BLaER1 (cell line): ENCODE measurements at regions not wholly inside any gene's neighbourhood (a gene's known extent, or its start where the extent isn't known, plus 50 kb on each side); places are given as distances from the start of the nearest gene placed in this dataset.
"Not testable (repeated sequence)": the region's sequence is repeated elsewhere in the genome, so short reads cannot be mapped to it uniquely, and the experiment has no call there.

Source experiments
- H3K27ac ChIP-seq: shearing (Covaris generic); formaldehyde crosslinking; 2 replicates; pipeline ENCODE4 v1.8.1; 2022
- H3K27me3 ChIP-seq: shearing (Covaris generic); formaldehyde crosslinking; 2 replicates; pipeline ENCODE4 v1.8.1; 2022
- H3K36me3 ChIP-seq: shearing (Covaris generic); formaldehyde crosslinking; 2 replicates; pipeline ENCODE4 v1.8.1; 2022
- H3K4me1 ChIP-seq: shearing (Covaris generic); formaldehyde crosslinking; 2 replicates; pipeline ENCODE4 v1.8.1; 2022
- H3K4me2 ChIP-seq: shearing (Covaris generic); formaldehyde crosslinking; 2 replicates; pipeline ENCODE4 v1.8.1; 2022
- H3K4me3 ChIP-seq: shearing (Covaris generic); formaldehyde crosslinking; 2 replicates; pipeline ENCODE4 v1.8.1; 2022
- H3K9ac ChIP-seq: shearing (Covaris generic); formaldehyde crosslinking; 2 replicates; pipeline ENCODE4 v1.8.1; 2022
- H3K9me3 ChIP-seq: shearing (Covaris generic); formaldehyde crosslinking; 2 replicates; pipeline ENCODE4 v1.8.1; 2022
- H4K20me1 ChIP-seq: shearing (Covaris generic); formaldehyde crosslinking; 2 replicates; pipeline ENCODE4 v1.8.1; 2022
- Cebpa-rat ChIP-seq: shearing (Covaris generic); IDR thresholded peaks from 2 replicates; pipeline ENCODE4 v1.8.1; 2022

DNA sequence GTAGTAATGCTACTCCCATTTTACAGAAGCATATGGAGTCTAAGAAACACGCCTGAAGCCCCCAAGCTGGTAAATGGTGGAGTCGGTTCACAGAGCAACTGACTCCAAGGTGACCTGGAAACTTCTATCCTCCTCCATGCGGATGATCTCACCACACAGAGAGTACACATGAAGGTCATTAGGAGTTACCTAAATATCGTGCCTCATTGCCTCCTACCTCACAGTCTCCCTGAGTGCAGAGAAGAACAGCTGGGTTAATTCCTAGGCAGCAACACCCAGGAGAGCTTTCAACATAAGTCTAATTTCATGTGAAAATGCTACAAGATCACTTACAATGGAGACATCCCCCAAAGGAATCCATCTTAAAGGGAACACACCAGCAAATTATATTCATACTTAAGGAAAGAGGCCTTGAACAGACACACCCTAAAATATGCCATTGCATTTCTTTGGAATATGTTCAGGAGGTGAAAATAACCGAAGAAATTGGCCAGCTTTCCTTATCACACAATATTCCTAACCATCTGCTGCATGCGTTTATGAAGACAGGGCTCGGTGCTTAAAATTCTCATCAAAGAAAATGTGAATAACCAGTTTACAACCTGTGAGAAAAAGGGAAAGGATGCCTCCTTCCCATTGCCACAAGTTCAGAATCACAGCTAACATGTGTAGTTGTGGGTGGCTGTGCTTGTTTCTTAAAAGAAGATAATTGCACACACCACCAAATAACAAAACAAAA lies 203.6 kb upstream of the NBEA start:
- no peak overlapping the region for H3K9ac ChIP-seq
- no peaks in the 10 kb centered on the region for H3K36me3 ChIP-seq
- H4K20me1 ChIP-seq, result no peaks in the 10 kb centered on the region
- H3K27me3 ChIP-seq, result no peaks in the 10 kb centered on the region
- no peak overlapping the region for H3K4me3 ChIP-seq
- H3K9me3 ChIP-seq, result no peaks in the 10 kb centered on the region
- TF ChIP-seq Cebpa-rat, result no peak
- no peak overlapping the region for H3K27ac ChIP-seq
- no peak overlapping the region for H3K4me2 ChIP-seq
- H3K4me1 ChIP-seq, result no peaks in the 10 kb centered on the region

DNA sequence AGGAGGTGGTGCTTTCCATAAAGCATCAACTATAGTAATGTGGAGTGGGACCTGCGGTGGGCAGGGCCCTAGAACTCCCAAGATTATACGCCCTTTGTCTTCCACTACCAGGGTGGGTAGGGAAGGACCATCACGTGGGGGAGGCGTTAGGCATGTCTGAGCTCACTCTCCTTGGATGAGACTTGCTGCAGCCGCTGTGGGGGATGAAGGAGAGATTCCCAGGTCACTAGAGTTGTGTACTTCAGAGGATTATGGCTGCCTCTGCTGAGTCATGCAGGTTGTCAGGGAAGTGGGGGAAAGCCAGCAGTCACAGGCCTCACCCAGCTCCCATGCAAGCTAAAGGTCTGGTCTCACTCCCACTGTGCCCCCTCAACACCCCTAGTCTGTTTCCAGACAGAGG lies 195.0 kb upstream of the NBEA start:
- peak overlapping the region; percentile 71 for H3K4me2 ChIP-seq
- H3K9me3 ChIP-seq, result peaks cover 20% of the 10 kb centered on the region
- not testable (repeated sequence) for H3K27me3 ChIP-seq, H4K20me1 ChIP-seq, H3K36me3 ChIP-seq, H3K9ac ChIP-seq
- 0 out of 2 replicates have a peak overlapping the region, but pooled peaks have one; percentile 23 for H3K4me3 ChIP-seq
- H3K27ac ChIP-seq, result peak overlapping the region; percentile 73
- peaks cover 47% of the 10 kb centered on the region for H3K4me1 ChIP-seq

DNA sequence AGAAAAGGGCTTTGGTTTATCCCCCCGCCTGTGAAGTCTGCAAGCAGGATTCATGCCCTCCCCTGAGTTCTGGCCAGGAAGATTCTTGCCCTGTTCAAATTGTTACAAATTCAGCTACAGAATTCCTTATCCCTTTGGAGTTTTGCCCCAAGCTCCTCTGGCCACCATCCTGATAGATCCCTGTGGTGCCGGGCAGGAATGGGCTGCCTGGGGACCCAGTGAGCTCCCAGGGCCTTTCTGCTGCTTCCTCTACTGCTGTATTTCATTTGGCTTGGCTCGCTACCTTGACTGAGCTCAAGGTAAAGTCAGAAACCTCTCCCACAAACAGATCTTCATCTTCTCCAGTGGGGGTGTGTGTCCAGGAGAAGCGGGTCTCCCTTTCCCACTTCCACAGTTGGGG lies 194.6 kb upstream of the NBEA start:
- H3K9me3 ChIP-seq, result peaks cover 20% of the 10 kb centered on the region
- H3K27ac ChIP-seq, result peak overlapping the region; percentile 73
- no peaks in the 10 kb centered on the region for H3K36me3 ChIP-seq
- peaks cover 48% of the 10 kb centered on the region for H3K4me1 ChIP-seq
- H3K9ac ChIP-seq, result no peak overlapping the region
- peak overlapping the region; percentile 71 for H3K4me2 ChIP-seq
- H4K20me1 ChIP-seq, result no peaks in the 10 kb centered on the region
- H3K4me3 ChIP-seq, result peak overlapping the region; percentile 23; the same call in 1 of the 2 replicates
- no peak for TF ChIP-seq Cebpa-rat
- H3K27me3 ChIP-seq, result no peaks in the 10 kb centered on the region

DNA sequence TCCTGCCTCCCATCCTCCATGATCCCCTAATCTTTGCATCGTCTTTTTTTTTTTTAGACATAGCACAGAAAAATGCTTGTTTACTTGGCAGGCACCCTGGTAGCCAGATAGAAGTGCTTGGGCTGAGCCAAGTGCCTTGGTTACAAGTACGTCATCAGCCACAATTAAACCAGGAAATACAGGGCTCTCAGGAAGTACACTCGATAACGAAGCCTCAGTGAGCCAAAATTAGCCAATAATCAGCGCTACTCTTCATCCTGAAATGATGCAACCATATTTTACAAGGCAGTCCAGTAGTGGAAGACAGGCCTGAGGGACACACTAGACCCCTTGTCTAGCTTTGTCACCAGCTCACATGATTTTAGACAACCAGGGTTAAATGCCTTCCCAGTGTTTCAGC lies 194.0 kb upstream of the NBEA start:
- Histone ChIP-seq H3K27ac (peak overlapping the region; percentile 73), H3K36me3 (no peaks in the 10 kb centered on the region), H3K27me3 (no peaks in the 10 kb centered on the region), H4K20me1 (no peaks in the 10 kb centered on the region), H3K4me1 (peaks cover 48% of the 10 kb centered on the region), H3K4me3 (peak overlapping the region; percentile 23; the same call in 1 of the 2 replicates), H3K9ac (no peak overlapping the region), H3K9me3 (peaks cover 21% of the 10 kb centered on the region), H3K4me2 (peak overlapping the region; percentile 71)
- TF ChIP-seq Cebpa-rat, result peak; percentile 66

DNA sequence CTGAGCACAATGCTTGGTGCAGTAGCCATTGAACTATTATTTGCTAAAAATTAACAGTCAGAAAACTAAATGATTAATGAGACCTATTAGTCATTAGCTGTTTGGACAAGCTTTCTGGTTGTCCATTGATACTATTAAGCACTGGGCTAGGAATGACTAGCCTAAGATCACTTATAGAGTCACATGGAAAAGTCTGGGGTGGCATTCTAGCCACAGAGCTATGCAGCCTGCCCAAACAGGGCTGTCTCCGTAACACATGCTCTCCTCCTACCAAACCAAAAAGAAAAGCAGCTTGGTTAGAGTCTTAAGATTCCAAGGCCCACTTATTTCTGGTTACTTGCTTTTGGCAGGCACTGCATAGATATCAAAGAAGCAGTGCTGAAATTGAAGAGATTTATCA lies 193.5 kb upstream of the NBEA start:
- Histone ChIP-seq H3K4me3 (peak overlapping the region; percentile 23; the same call in 1 of the 2 replicates), H3K4me2 (peak overlapping the region; percentile 71), H3K27me3 (no peaks in the 10 kb centered on the region), H3K9ac (no peak overlapping the region), H3K4me1 (peaks cover 48% of the 10 kb centered on the region), H4K20me1 (no peaks in the 10 kb centered on the region), H3K9me3 (peaks cover 26% of the 10 kb centered on the region), H3K27ac (peak overlapping the region; percentile 73), H3K36me3 (no peaks in the 10 kb centered on the region)
- no peak for TF ChIP-seq Cebpa-rat

DNA sequence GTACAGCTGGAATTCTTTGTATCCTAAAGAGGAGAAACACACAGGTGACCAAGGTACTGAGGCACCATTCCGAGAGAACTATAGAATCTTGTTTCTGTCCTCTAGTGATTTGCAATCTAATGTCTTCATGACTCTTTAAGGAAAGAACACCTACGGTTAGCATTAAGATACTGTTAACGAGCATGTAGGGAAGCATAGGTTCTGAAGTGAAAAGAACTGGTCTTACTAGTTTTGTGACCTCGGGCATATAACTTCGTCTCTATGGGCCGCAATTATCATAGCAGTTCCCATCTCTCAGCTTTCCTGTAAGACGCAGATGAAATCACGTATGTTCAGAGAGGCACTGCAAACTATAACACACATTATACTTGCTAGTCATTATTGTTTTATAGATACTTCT lies 193.0 kb upstream of the NBEA start:
- no peak overlapping the region for H3K9ac ChIP-seq
- no peak overlapping the region for H3K4me2 ChIP-seq

DNA sequence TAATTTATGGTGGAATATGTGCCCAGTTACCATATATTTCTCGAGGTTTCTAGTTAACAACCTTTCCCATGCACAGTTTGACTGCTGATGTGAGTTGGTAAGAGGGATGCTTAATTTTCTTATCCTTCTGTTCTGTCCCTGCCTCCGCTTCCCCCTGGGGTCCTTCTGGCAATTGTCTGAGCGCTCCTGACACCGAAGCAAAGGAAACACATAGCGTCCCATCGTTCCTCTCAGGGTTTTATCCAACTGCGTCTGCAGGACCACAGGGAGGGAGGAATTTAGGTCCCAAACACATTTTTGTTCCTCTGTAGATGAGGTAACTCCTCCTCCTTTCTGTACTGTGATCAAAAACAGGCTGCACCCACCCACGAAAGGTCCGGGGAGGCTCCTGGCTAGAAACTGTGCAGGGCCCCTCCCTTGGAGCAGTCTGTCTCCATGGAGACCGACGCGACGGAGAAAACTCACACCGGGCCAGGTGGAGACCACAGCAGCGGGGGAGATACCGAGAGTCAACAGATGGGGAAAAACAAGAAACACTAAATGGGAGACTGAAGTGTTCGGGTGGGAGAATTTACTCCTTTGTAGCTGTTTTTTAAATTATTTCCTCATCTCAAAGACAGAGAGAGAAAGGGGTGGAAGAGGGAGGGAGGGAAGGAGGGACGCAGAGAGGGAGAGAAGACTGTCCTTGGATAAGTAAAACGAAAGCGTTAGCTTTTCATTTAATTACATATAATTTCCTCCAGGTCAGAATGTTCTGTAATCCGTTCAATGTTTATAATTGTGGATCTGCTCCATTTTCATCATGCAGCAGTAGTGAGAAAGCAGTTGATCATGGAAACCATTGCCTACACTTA lies 191.8 kb upstream of the NBEA start:
- Histone ChIP-seq H4K20me1 (no peaks in the 10 kb centered on the region), H3K9me3 (peaks cover 27% of the 10 kb centered on the region), H3K4me2 (peak overlapping the region; percentile 56), H3K27ac (no peak overlapping the region), H3K4me1 (peaks cover 48% of the 10 kb centered on the region), H3K27me3 (no peaks in the 10 kb centered on the region), H3K36me3 (no peaks in the 10 kb centered on the region), H3K4me3 (no peak overlapping the region), H3K9ac (no peak overlapping the region)
- TF ChIP-seq Cebpa-rat, result no peak

More for the DNA sequence above, 193.0 kb upstream of the NBEA start:
- no peak for TF ChIP-seq Cebpa-rat
- H3K36me3 ChIP-seq, result no peaks in the 10 kb centered on the region
- H4K20me1 ChIP-seq, result no peaks in the 10 kb centered on the region
- H3K27me3 ChIP-seq, result no peaks in the 10 kb centered on the region
- no peak overlapping the region for H3K4me3 ChIP-seq
- no peak overlapping the region for H3K27ac ChIP-seq
- H3K4me1 ChIP-seq, result peaks cover 48% of the 10 kb centered on the region
- H3K9me3 ChIP-seq, result peaks cover 28% of the 10 kb centered on the region

DNA sequence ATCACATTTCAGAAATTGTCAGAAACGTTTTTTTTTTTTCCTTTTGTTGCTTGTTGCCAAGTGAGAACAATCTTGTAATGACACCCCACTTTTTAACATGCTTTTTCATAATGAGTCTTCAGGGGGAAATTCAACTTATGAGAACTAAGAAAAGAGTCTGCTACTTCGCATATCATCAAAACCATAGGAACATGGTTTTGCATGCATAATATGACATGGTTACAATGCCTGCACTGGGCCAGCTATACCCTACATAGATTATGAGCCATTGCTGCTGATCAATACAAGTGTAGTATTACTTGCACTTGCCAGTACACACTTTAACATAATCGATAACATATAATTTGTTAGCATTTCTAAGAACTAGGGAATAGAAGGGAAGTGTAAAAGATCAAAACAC lies 191.0 kb upstream of the NBEA start:
- H3K4me3 ChIP-seq, result no peak overlapping the region
- H3K9me3 ChIP-seq, result peaks cover 20% of the 10 kb centered on the region
- H3K4me1 ChIP-seq, result peaks cover 48% of the 10 kb centered on the region
- H3K27me3 ChIP-seq, result no peaks in the 10 kb centered on the region
- no peaks in the 10 kb centered on the region for H4K20me1 ChIP-seq
- H3K36me3 ChIP-seq, result no peaks in the 10 kb centered on the region
- no peak for TF ChIP-seq Cebpa-rat
- H3K4me2 ChIP-seq, result peak overlapping the region; percentile 56
- H3K9ac ChIP-seq, result no peak overlapping the region
- no peak overlapping the region for H3K27ac ChIP-seq

DNA sequence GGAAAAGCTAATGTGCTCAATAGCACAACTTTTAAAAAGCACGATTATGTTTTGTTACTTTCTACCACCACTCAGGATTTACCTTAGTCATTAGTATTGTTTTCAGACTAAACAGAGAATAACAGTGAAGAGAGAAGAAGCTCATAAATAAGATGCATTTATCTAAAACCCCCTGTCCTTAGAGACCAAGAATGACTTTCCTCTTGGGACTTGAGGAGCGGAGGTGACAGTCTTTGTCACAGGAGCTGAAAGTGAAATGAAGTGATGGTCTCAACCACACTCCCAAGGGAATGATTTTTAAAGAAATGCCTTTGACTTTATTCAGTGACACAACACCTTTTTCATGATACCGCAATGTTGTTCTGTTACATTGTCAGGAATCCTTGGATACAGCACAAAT lies 190.6 kb upstream of the NBEA start:
- Histone ChIP-seq H3K9me3 (peaks cover 18% of the 10 kb centered on the region), H3K4me3 (no peak overlapping the region), H3K4me1 (peaks cover 47% of the 10 kb centered on the region), H4K20me1 (no peaks in the 10 kb centered on the region), H3K9ac (no peak overlapping the region), H3K27me3 (no peaks in the 10 kb centered on the region), H3K36me3 (no peaks in the 10 kb centered on the region), H3K4me2 (peak overlapping the region; percentile 56), H3K27ac (no peak overlapping the region)
- TF ChIP-seq Cebpa-rat, result no peak

DNA sequence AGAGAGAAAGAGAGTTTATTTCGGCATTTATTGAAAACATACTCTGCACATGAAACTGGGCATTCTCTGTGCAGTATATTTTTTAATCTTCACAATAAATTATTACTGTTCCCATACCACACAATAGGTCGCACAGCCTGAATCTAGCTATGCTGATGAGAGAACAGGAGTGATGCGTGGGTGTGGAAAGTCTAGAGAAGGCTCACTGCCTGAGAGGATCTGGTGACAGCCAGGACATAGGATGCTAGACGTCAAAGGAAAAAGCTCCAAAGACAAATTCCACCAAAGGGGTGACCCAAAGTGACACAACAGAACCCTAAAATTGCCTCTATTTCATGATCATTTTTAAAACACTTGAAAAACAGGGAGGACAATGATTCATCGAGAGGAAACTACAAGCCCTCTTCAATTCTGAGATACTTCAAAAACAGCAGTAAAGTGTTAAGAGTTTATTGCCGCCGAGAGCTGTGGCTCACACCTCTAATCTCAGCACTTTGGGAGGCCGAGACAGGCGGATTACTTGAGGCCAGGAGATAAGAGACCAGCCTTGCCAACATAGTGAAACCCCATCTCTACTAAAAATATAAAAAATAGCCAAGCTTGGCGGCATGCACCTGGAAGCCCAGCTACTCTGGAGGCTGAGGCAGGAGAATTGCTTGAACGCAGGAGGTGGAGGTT lies 189.6 kb upstream of the NBEA start:
- Histone ChIP-seq H3K27me3 (no peaks in the 10 kb centered on the region), H3K27ac (no peak overlapping the region), H3K36me3 (no peaks in the 10 kb centered on the region), H4K20me1 (no peaks in the 10 kb centered on the region), H3K4me1 (peaks cover 38% of the 10 kb centered on the region), H3K4me2 (peak overlapping the region; percentile 56; the same call in 1 of the 2 replicates), H3K4me3 (no peak overlapping the region), H3K9me3 (peaks cover 9% of the 10 kb centered on the region), H3K9ac (no peak overlapping the region)
- no peak for TF ChIP-seq Cebpa-rat
